K562 (cell line): ENCODE measurements at regions not wholly inside any gene's neighbourhood (a gene's known extent, or its start where the extent isn't known, plus 50 kb on each side); places are given as distances from the start of the nearest gene placed in this dataset.

Source experiments
- ATAC-seq: fragments of 200-7000 bp; cut with Tn5 transposase; 3 replicates; pipeline ENCODE4 v1.9.1; 2020; ENCODE audit warnings: moderate library complexity
- BruUV-seq: library from RNA; stranded (reverse); fragments of 400-500 nt; replicated peaks from 2 replicates; lab custom pipeline; 2021; lab: Mats Ljungman, UMichigan
- CTCF ChIA-PET: fragments of 300-600 bp; formaldehyde crosslinking; extraction: SDS; loops from one replicate; lab custom pipeline; 2021; ENCODE audit warnings: low intra/inter-chr PET ratio; lab: Yijun Ruan, JAX
- POLR2A ChIA-PET: fragments of 300-600, 350-650 bp; sonication (Branson Sonifier 250); formaldehyde crosslinking; extraction: SDS; loops from one replicate; lab custom pipeline; 2021; ENCODE audit warnings: antibody characterized with exemption, inconsistent platforms; lab: Yijun Ruan, JAX
- DNase-seq, 4 experiments: peaks; one replicate each; pipeline versions ENCODE4 v3.0.0 to v3.0.0-alpha.2; 2011 to 2018; ENCODE audit warnings: low spot score in 3 of 4, mixed read lengths in 3 of 4; ENCODE audit errors: extremely low read depth in 1 of 4
- FAIRE-seq: peaks from 2 replicates; lab custom pipeline; 2011; peaks lifted over from hg19 to GRCh38; lab: Jason Lieb, UNC
- H2AFZ ChIP-seq: 2 replicates; pipeline ENCODE4 v1.6.0; 2011; ENCODE audit warnings: low read depth, low read length, control low read depth, inconsistent platforms
- H3K27ac ChIP-seq: fragments of 200-600 bp; 3 replicates; pipeline ENCODE4 v1.8.0; 2011; ENCODE audit warnings: low read depth, mild to moderate bottlenecking, control low read depth, inconsistent platforms, low read length, moderate library complexity, mixed read lengths; ENCODE audit errors: extremely low read depth
- H3K27me3 ChIP-seq, 2 experiments: fragments of 300-600 bp in 1 of 2; 2 replicates in 1 of 2; 3 replicates in 1 of 2; pipeline versions ENCODE4 v1.6.0 to v1.8.0; 2011; ENCODE audit warnings: inconsistent platforms in 2 of 2, low read length in 2 of 2, mild to moderate bottlenecking in 1 of 2, mixed read lengths in 1 of 2, moderate library complexity in 1 of 2; ENCODE audit not compliant: control insufficient read depth in 2 of 2, insufficient read depth in 2 of 2
- H3K36me3 ChIP-seq: fragments of 300-600 bp; 3 replicates; pipeline ENCODE4 v1.8.0; 2011; ENCODE audit warnings: mild to moderate bottlenecking, low read length, inconsistent platforms; ENCODE audit not compliant: control insufficient read depth, insufficient read depth
- H3K4me1 ChIP-seq, 2 experiments: fragments of 200-600 bp in 1 of 2; replicated peaks in 1 of 2; 2 replicates in 1 of 2; 3 replicates in 1 of 2; pipeline versions ENCODE4 v1.5.1 to v1.8.0; 2011; ENCODE audit warnings: inconsistent platforms in 2 of 2, low read length in 2 of 2, mild to moderate bottlenecking in 1 of 2, mixed read lengths in 1 of 2, moderate library complexity in 1 of 2; ENCODE audit not compliant: control insufficient read depth in 2 of 2, insufficient read depth in 2 of 2
- H3K4me2 ChIP-seq: 2 replicates; pipeline ENCODE4 v1.6.1; 2011; ENCODE audit warnings: low read length, control low read depth, inconsistent platforms, mixed read lengths; ENCODE audit not compliant: insufficient read depth
- H3K4me3 ChIP-seq: fragments of 200-600 bp; sonication (generic), shearing (Covaris generic); 2 replicates; pipeline ENCODE4 v1.5.1; 2016; ENCODE audit warnings: control low read depth, inconsistent platforms
- H3K79me2 ChIP-seq: fragments of 200-600 bp; 3 replicates; pipeline ENCODE4 v1.8.0; 2011; ENCODE audit warnings: low read length, inconsistent platforms; ENCODE audit not compliant: control insufficient read depth, insufficient read depth
- H3K9ac ChIP-seq, 2 experiments: 2 replicates each; pipeline versions ENCODE4 v1.6.0 to v1.6.1; 2011; ENCODE audit warnings: low read depth in 2 of 2, low read length in 2 of 2, control low read depth in 1 of 2, inconsistent platforms in 1 of 2, mild to moderate bottlenecking in 1 of 2, mixed read lengths in 1 of 2; ENCODE audit not compliant: insufficient read depth in 1 of 2
- H3K9me1 ChIP-seq: one replicate; pipeline ENCODE4 v1.6.0; 2011; ENCODE audit warnings: inconsistent platforms, mild to moderate bottlenecking, low read length, moderate library complexity; ENCODE audit not compliant: control insufficient read depth, insufficient read depth
- H3K9me3 ChIP-seq: replicated peaks from 2 replicates; pipeline ENCODE4 v1.5.1; 2011; ENCODE audit warnings: low read depth, low read length, inconsistent platforms; ENCODE audit not compliant: control insufficient read depth, insufficient read depth
- H4K20me1 ChIP-seq: replicated peaks from 2 replicates; pipeline ENCODE4 v1.6.1; 2011; ENCODE audit warnings: low read length, inconsistent platforms, mixed read lengths; ENCODE audit not compliant: control insufficient read depth, insufficient read depth
- ATF2 ChIP-seq: sonication (generic); formaldehyde crosslinking; IDR thresholded peaks from 2 replicates; pipeline ENCODE4 v1.8.1; 2022; ENCODE audit warnings: missing genetic modification reagents
- CREB5 ChIP-seq: fragments of 250-450 bp; sonication (Bioruptor Pico); IDR thresholded peaks from 2 replicates; pipeline ENCODE4 v1.5.0; 2020; ENCODE audit warnings: mild to moderate bottlenecking
- NR2C1 ChIP-seq, 2 experiments: fragments of 450-650 bp; IDR thresholded peaks; 2 replicates each; pipeline ENCODE4 v1.6.1; 2017; ENCODE audit warnings: mild to moderate bottlenecking in 2 of 2, antibody characterized with exemption in 1 of 2, inconsistent platforms in 1 of 2, missing compliant biosample characterization in 1 of 2, missing genetic modification characterization in 1 of 2
- U2AF2 ChIP-seq: fragments of 200-400 bp; formaldehyde crosslinking; optimal IDR thresholded peaks from 2 replicates; pipeline ENCODE3; 2017; ENCODE audit warnings: low read depth, mild to moderate bottlenecking, low read length
- WGBS: fragments of 100-300 bp; shearing (Covaris generic); methylation state at CpG from one replicate; pipeline ENCODE4 v1.1.6; 2016; ENCODE audit warnings: low coverage, mixed read lengths; ENCODE audit not compliant: insufficient coverage; ENCODE audit errors: missing lambda C conversion rate; 5-methylcytosine and 5-hydroxymethylcytosine counted together
- in situ Hi-C: fragments of 300-500 bp; cut with MboI; formaldehyde crosslinking; loops from 4 replicates; pipeline ENCODE4 v1.15.0; 2018; ENCODE audit warnings: inconsistent platforms, mixed read lengths
- intact Hi-C: fragments of 100-400 bp; cut with micrococcal nuclease; formaldehyde crosslinking; loops from 2 replicates; pipeline ENCODE4 v1.14.2; 2022

- ChIA-PET CTCF (no interaction called here), POLR2A (no interaction called here)
- Histone ChIP-seq H3K9me1 (no peaks in the 10 kb centered on the region), H3K79me2 (no peaks in the 10 kb centered on the region), H3K4me1 (no peaks in the 10 kb centered on the region), H3K4me3 (no peak overlapping the region), H3K9me3 (no peaks in the 10 kb centered on the region), H3K9ac (no peak overlapping the region), H4K20me1 (no peaks in the 10 kb centered on the region), H3K27me3 (no peaks in the 10 kb centered on the region), H3K36me3 (no peaks in the 10 kb centered on the region), H2AFZ (no peak overlapping the region), H3K27ac (no peak overlapping the region), H3K4me2 (no peak overlapping the region)
- DNase-seq (no peak), FAIRE-seq (no peak), ATAC-seq (no peak)
- BruUV-seq: no TSS peak
- WGBS: 0% methylated on average over 3 of the region's 3 CpGs
- intact Hi-C loops: no loop called here
- in situ Hi-C loops: no loop called here
- no peak for TF ChIP-seq U2AF2
Measured at GRCh38 chr3:35114686-35115085, 524.6 kb upstream of the ARPP21 start.

- no peaks in the 10 kb centered on the region for H4K20me1 ChIP-seq
- H3K9ac ChIP-seq: no peak overlapping the region
- FAIRE-seq: no peak
- CTCF ChIA-PET: no interaction called here
- no peaks in the 10 kb centered on the region for H3K9me3 ChIP-seq
- no peaks in the 10 kb centered on the region for H3K36me3 ChIP-seq
- no peaks in the 10 kb centered on the region for H3K9me1 ChIP-seq
- H3K27me3 ChIP-seq: no peaks in the 10 kb centered on the region
- H3K79me2 ChIP-seq: no peaks in the 10 kb centered on the region
- no peak for ATAC-seq
- TF ChIP-seq CREB5 (CRISPR knock-in tag) (no peak), ATF2 (CRISPR knock-in tag) (no peak), NR2C1 (IDR thresholded peaks at IDR 0.05) (no peak), NR2C1 (tag; IDR thresholded peaks at IDR 0.05) (no peak)
- no peak overlapping the region for H3K4me3 ChIP-seq
- no peak overlapping the region for H3K27ac ChIP-seq
- BruUV-seq: no TSS peak
- POLR2A ChIA-PET: no interaction called here
- H3K4me1 ChIP-seq: no peaks in the 10 kb centered on the region
- no peak for DNase-seq
- intact Hi-C loops: no loop called here
- no peak overlapping the region for H2AFZ ChIP-seq
- in situ Hi-C loops: no loop called here
- H3K4me2 ChIP-seq: no peak overlapping the region
Measured at GRCh38 chr3:35120026-35120425, 519.3 kb upstream of the ARPP21 start.
